ENCODE measurements at regions not wholly inside any gene's neighbourhood (a gene's known extent, or its start where the extent isn't known, plus 50 kb on each side); places are given as distances from the start of the nearest gene placed in this dataset.
A peak's percentile ranks its signal among the peaks of the same experiment; 100 is the strongest.

- TF ChIP-seq MEIS2 (IDR thresholded peaks at IDR 0.05; ENCODE audit: partially characterized antibody) (peak; percentile 16), ZBTB9 (CRISPR knock-in tag; IDR thresholded peaks at IDR 0.05) (no peak), YY1 (IDR thresholded peaks at IDR 0.05; ENCODE audit: borderline replicate concordance in 1 of 3, control insufficient read depth in 1 of 3, extremely low read depth in 1 of 3, insufficient read depth in 3 of 3, insufficient read length in 1 of 3, insufficient replicate concordance in 2 of 3, low read depth in 1 of 3, low read length in 2 of 3) (peak in 1 of 3 experiments; percentile 11), HCFC1 (IDR thresholded peaks at IDR 0.05; ENCODE audit: low read depth, low read length) (peak; percentile 39; the same call in 1 of the 2 replicates), MECOM (CRISPR knock-in tag; IDR thresholded peaks at IDR 0.05) (peak; percentile 75), FOXJ3 (CRISPR knock-in tag; IDR thresholded peaks at IDR 0.05) (no peak), NBN (IDR thresholded peaks at IDR 0.05; ENCODE audit: low read depth) (peak; percentile 86), ZNF212 (CRISPR knock-in tag; IDR thresholded peaks at IDR 0.05) (no peak), NRF1 (conservative IDR thresholded peaks at IDR 0.05 in 1 of 2, IDR thresholded peaks at IDR 0.05 in 1 of 2) (peak in 1 of 2 experiments; percentile 50; a peak in 3 of 4 replicates), STAT6 (CRISPR knock-in tag; IDR thresholded peaks at IDR 0.05) (no peak), ZNF79 (CRISPR knock-in tag; IDR thresholded peaks at IDR 0.05; ENCODE audit: low read depth) (no peak), MCM7 (IDR thresholded peaks at IDR 0.05) (no peak), HLTF (IDR thresholded peaks at IDR 0.05) (0 out of 2 replicates have a peak, but pooled peaks have one; percentile 33), ESRRB (CRISPR knock-in tag; IDR thresholded peaks at IDR 0.05; ENCODE audit: borderline replicate concordance) (no peak), E2F1 (CRISPR knock-in tag; IDR thresholded peaks at IDR 0.05) (no peak), HNRNPK (IDR thresholded peaks at IDR 0.05; ENCODE audit: low read depth, low read length, poor library complexity, severe bottlenecking) (no peak), ZNF121 (CRISPR knock-in tag; conservative IDR thresholded peaks at IDR 0.05) (peak; percentile 53), HSF4 (CRISPR knock-in tag; IDR thresholded peaks at IDR 0.05; ENCODE audit: borderline replicate concordance) (no peak), ZNF57 (CRISPR knock-in tag; IDR thresholded peaks at IDR 0.05) (no peak), RBFOX2 (IDR thresholded peaks at IDR 0.05; ENCODE audit: low read depth, low read length) (no peak)
- TF ChIP-seq, protein P1, sequence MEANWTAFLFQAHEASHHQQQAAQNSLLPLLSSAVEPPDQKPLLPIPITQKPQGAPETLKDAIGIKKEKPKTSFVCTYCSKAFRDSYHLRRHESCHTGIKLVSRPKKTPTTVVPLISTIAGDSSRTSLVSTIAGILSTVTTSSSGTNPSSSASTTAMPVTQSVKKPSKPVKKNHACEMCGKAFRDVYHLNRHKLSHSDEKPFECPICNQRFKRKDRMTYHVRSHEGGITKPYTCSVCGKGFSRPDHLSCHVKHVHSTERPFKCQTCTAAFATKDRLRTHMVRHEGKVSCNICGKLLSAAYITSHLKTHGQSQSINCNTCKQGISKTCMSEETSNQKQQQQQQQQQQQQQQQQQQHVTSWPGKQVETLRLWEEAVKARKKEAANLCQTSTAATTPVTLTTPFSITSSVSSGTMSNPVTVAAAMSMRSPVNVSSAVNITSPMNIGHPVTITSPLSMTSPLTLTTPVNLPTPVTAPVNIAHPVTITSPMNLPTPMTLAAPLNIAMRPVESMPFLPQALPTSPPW (CRISPR knock-in tag; IDR thresholded peaks at IDR 0.05): peak; percentile 74
Measured at GRCh38 chr10:46216836-46217751, 69.7 kb upstream of the ANTXRL start (continued).

Measured in K562 (cell line).